HepG2 (cell line): ENCODE measurements at regions not wholly inside any gene's neighbourhood (a gene's known extent, or its start where the extent isn't known, plus 50 kb on each side); places are given as distances from the start of the nearest gene placed in this dataset.

Source experiments
- CEBPB ChIP-seq: IDR thresholded peaks from 2 replicates; pipeline ENCODE4 v1.6.1; 2011; ENCODE audit warnings: low read depth, low read length, improper control_type of control experiment, borderline replicate concordance
- CTCF ChIP-seq: sonication (generic); formaldehyde crosslinking; IDR thresholded peaks from 2 replicates; pipeline ENCODE4 v1.5.0; 2020; ENCODE audit warnings: mild to moderate bottlenecking, missing genetic modification reagents, moderate library complexity
- EZH2 ChIP-seq: conservative IDR thresholded peaks from 2 replicates; pipeline ENCODE4 v1.6.1; 2012; ENCODE audit warnings: mild to moderate bottlenecking, low read depth, low read length, moderate library complexity
- GATAD1 ChIP-seq: IDR thresholded peaks from 2 replicates; pipeline ENCODE4 v1.6.1; 2016; ENCODE audit warnings: missing genetic modification reagents, missing compliant biosample characterization
- GTF2F1 ChIP-seq: fragments of 150-350 bp; IDR thresholded peaks from 2 replicates; pipeline ENCODE4 v1.6.1; 2014; ENCODE audit warnings: low read length
- HBP1 ChIP-seq: IDR thresholded peaks from 2 replicates; pipeline ENCODE4 v1.6.1; 2016; ENCODE audit warnings: low read depth, control low read depth
- IRF2 ChIP-seq: IDR thresholded peaks from 2 replicates; pipeline ENCODE4 v1.6.1; 2018; ENCODE audit warnings: missing genetic modification reagents, missing compliant biosample characterization
- MNT ChIP-seq: fragments of 450-650 bp; IDR thresholded peaks from 2 replicates; pipeline ENCODE4 v1.6.1; 2016
- NR3C1 ChIP-seq: sonication (generic); formaldehyde crosslinking; IDR thresholded peaks from 2 replicates; pipeline ENCODE4 v1.4.0; 2020; ENCODE audit warnings: missing genetic modification reagents
- RAD21 ChIP-seq: fragments of 450-650 bp; formaldehyde crosslinking; IDR thresholded peaks from 2 replicates; pipeline ENCODE4 v1.5.0; 2020; ENCODE audit warnings: mild to moderate bottlenecking
- REST ChIP-seq, 2 experiments: IDR thresholded peaks; 2 replicates each; pipeline ENCODE4 v1.6.1; 2011 to 2012; ENCODE audit warnings: low read length in 2 of 2, borderline replicate concordance in 1 of 2, low read depth in 1 of 2, mild to moderate bottlenecking in 1 of 2, moderate library complexity in 1 of 2
- SIN3A ChIP-seq: IDR thresholded peaks from 2 replicates; pipeline ENCODE4 v1.6.1; 2011; ENCODE audit warnings: low read depth, mild to moderate bottlenecking, control low read depth, low read length, borderline replicate concordance
- ZNF317 ChIP-seq: sonication (generic); formaldehyde crosslinking; IDR thresholded peaks from 2 replicates; pipeline ENCODE4 v1.5.0; 2020; ENCODE audit warnings: mild to moderate bottlenecking, missing genetic modification reagents
- ZNF609 ChIP-seq: sonication (generic); formaldehyde crosslinking; IDR thresholded peaks from 2 replicates; pipeline ENCODE4 v1.4.0; 2020; ENCODE audit warnings: mild to moderate bottlenecking, missing genetic modification reagents, borderline replicate concordance

- no peak for TF ChIP-seq ZNF609 (CRISPR knock-in tag)
- no peak for TF ChIP-seq CTCF
- no peak for TF ChIP-seq GTF2F1
- no peak for TF ChIP-seq CEBPB
- no peak for TF ChIP-seq GATAD1
- no peak for TF ChIP-seq NR3C1 (CRISPR knock-in tag)
- no peak for TF ChIP-seq ZNF317 (CRISPR knock-in tag)
- TF ChIP-seq MNT: no peak
- no peak for TF ChIP-seq EZH2
- TF ChIP-seq HBP1 (CRISPR knock-in tag): no peak
- no peak for TF ChIP-seq IRF2 (CRISPR knock-in tag)
- no peak for TF ChIP-seq REST (IDR thresholded peaks at IDR 0.05; ENCODE audit: borderline replicate concordance in 1 of 2, low read depth in 1 of 2, low read length in 2 of 2)
- no peak for TF ChIP-seq SIN3A
- no peak for TF ChIP-seq RAD21 (CRISPR knock-in tag)
Observed at GRCh38 chr4:156686120-156686519, 285.5 kb downstream of the PDGFC start.
